ENCODE measurements at regions not wholly inside any gene's neighbourhood (a gene's known extent, or its start where the extent isn't known, plus 50 kb on each side); places are given as distances from the start of the nearest gene placed in this dataset.

DNA sequence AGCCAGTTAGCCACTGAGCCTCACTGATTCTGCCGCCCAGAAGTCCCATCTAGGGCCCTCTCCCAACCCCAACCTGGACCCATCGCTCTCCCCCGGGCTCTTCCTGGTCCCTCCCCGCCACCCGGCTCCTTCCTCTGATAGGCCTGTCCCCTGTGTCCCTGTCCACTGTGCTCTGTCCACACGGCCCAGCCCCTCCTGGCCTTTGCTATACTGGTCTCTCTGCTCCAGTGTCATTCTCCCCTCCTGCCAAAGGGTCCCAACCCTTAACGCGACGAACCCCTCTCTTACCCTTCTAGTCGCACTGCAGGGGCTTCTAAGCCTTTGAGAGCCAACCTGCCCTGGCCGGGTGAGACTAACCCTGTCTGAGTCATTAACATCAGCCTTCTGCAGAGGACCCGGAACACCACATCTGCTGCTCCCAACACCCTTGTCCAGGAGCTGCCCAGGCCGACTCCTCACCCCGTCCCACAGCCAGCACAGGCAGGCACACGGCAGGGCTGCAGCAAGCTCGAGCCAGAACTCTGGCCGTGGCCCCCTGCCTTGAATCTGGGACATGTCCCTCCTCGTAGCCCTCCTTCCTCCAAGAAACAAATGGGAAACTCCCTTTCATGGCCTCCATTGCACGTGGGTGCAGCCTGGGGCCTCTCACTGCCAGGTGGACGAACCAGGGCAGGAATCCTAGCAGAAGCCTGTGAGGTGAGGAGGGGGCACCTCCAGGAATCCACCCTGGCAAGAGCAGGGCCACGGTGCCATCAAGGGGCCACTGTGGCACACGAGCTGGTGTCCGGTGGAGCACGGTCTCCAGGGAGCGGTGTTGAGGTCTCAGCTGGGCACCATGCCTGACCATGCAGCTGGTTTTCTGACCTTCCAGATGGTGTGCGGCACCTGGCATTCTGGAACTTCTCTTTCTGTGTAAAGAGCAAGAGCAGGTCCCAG, 140.9 kb upstream of the IQSEC1 start:
- TF ChIP-seq, protein P1, sequence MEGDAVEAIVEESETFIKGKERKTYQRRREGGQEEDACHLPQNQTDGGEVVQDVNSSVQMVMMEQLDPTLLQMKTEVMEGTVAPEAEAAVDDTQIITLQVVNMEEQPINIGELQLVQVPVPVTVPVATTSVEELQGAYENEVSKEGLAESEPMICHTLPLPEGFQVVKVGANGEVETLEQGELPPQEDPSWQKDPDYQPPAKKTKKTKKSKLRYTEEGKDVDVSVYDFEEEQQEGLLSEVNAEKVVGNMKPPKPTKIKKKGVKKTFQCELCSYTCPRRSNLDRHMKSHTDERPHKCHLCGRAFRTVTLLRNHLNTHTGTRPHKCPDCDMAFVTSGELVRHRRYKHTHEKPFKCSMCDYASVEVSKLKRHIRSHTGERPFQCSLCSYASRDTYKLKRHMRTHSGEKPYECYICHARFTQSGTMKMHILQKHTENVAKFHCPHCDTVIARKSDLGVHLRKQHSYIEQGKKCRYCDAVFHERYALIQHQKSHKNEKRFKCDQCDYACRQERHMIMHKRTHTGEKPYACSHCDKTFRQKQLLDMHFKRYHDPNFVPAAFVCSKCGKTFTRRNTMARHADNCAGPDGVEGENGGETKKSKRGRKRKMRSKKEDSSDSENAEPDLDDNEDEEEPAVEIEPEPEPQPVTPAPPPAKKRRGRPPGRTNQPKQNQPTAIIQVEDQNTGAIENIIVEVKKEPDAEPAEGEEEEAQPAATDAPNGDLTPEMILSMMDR (IDR thresholded peaks at IDR 0.05), result no peak
- no peak for TF ChIP-seq POLR2A (IDR thresholded peaks at IDR 0.05)

Measured in right lobe of liver (tissue), 4 donors.